Jurkat, Clone E6-1 (cell line): ENCODE measurements at regions not wholly inside any gene's neighbourhood (a gene's known extent, or its start where the extent isn't known, plus 50 kb on each side); places are given as distances from the start of the nearest gene placed in this dataset.

Source experiments
- DNase-seq: peaks from one replicate; pipeline ENCODE4 v3.0.0-alpha.2; 2011; ENCODE audit warnings: low read depth, low spot score
- H3K4me3 ChIP-seq: 2 replicates; pipeline ENCODE4 v1.5.1; 2011; ENCODE audit warnings: mild to moderate bottlenecking, low read length, control low read depth, moderate library complexity

DNA sequence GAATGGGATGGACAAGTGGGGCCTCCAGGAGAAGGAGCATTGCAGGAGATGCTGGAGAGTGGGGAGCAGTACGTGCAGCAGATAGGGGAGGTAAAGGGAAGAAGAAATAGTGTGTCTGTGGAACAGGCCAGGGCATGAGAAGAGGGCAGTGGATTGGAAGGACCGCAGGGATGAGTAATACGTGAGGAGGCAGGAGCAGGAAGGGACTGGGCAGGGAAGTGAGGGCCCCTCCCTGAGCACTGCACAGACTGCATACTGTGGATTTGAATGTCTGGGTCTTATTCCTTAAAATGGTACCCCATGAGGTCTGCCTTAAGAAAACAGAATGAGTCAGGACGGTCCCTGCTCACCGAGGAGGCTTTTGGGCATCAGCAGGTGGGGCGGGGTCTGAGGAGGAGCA, 210.0 kb upstream of the NDN start:
- H3K4me3 ChIP-seq: no peak overlapping the region
- DNase-seq: no peak

- no peak for DNase-seq
- H3K4me3 ChIP-seq: no peak overlapping the region
Measured at GRCh38 chr15:23897531-23897930, 210.4 kb upstream of the NDN start.

GRCh38 chr15:23910030-23910429, 222.9 kb upstream of the NDN start:
- no peak overlapping the region for H3K4me3 ChIP-seq
- DNase-seq: no peak

DNA sequence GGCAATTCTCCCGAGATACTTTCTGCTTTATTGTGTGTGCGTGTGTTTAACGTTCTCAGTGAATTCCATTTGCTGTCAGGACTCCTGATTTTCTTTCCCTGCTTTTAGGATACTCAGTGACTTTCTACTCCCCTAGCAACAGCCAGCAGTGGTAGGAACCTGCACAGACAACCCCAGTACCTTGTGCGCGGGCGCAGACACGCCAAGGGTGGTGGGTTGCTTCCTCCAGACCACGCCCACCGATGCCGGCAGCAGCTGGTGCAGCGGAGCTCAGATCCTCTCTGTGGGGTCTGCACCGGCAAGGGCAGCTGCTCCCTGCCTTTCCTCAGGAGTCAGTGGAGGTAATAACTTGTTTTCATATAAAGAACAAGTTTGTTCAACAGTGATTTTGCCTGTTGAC, 225.1 kb upstream of the NDN start:
- no peak overlapping the region for H3K4me3 ChIP-seq
- no peak for DNase-seq

GRCh38 chr15:23913081-23913480, 226.0 kb upstream of the NDN start:
- no peak overlapping the region for H3K4me3 ChIP-seq
- DNase-seq: no peak

- DNase-seq: no peak
- H3K4me3 ChIP-seq: no peak overlapping the region
Measured at GRCh38 chr15:23913635-23914034, 226.5 kb upstream of the NDN start.

DNA sequence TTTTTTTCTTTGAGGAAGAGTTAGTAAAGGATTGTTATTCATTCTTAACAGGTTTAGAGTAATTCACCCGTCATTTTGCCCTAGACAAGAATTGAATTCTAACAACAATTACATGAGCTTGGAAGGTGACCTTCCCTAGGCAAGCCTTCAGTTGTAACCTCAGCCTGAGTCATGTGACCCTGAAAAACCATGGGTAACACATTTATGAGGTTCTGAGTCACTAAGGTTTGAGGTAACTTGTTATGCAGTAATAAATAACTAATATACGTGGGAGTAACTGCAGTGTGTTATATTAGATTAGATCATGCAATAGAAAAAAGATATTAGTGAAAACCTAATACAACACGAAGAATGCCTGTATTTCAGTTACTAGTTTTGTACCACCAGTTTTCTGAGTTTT, 237.6 kb upstream of the NDN start:
- DNase-seq: no peak
- no peak overlapping the region for H3K4me3 ChIP-seq

GRCh38 chr15:23954931-23955330, 267.8 kb upstream of the NDN start:
- DNase-seq: no peak
- H3K4me3 ChIP-seq: no peak overlapping the region

GRCh38 chr15:23983500-23984259, 296.6 kb upstream of the NDN start:
- no peak for DNase-seq
- no peak overlapping the region for H3K4me3 ChIP-seq

- no peak overlapping the region for H3K4me3 ChIP-seq
- no peak for DNase-seq
Measured at GRCh38 chr15:23994273-23994672, 307.2 kb upstream of the NDN start.

DNA sequence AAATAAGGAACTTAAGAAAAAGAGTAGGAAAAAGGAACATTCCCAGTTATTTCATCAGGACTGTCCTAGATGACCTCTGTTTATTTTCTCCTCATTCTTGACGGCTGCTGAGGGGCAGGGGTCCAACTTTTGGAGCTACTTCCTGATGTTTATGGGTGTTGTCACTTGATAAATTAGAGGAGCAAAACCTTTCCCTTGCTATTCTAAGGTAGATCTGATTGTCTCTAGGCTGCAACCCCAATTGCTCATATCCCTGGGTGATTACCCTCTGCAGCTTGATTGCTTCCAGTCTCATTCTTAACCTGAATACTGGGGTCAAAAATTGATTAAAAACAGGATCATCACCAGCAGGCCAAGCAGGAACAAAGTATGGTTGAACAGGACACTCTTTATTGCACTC, 311.0 kb upstream of the NDN start:
- no peak for DNase-seq
- no peak overlapping the region for H3K4me3 ChIP-seq

GRCh38 chr15:24008476-24008875, 321.4 kb upstream of the NDN start:
- no peak overlapping the region for H3K4me3 ChIP-seq
- no peak for DNase-seq

- H3K4me3 ChIP-seq: no peak overlapping the region
- no peak for DNase-seq
Measured at GRCh38 chr15:24017470-24017869, 330.4 kb upstream of the NDN start.

GRCh38 chr15:24039683-24040082, 352.6 kb upstream of the NDN start:
- DNase-seq: peak; percentile 7

DNA sequence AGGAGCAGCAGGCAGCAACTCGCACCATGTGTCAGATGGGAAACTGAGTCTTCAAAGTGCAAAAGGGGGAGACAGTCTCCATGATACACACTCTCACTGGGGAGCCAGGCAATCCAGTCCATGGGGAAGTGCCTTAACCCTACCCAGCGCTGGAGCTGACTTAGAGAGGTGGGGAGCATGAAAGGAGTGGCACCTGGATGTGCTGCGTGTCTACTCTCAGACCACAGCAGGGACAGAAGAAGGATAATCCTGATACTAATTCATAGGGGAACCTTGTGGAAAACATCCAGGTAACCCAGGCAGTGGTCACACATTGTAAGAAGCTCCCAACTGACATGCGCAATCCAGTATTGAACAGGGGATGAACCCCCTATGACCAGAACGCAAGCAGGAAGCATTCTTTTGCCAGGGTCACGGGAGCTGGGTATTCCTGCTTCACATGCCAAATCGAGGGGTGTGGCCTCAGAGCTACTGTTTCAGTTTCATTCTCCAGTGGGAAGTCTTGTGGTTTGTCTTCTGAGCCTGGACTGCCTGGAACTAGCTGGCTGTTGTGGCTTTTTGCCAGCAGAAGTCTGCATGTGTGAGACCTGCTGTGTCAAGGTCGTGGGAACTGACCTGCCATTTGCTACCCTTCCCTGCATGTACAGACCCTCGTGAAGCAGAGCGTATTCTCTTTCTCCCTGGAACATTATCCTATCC, 367.6 kb upstream of the NDN start:
- no peak for DNase-seq
- H3K4me3 ChIP-seq: no peak overlapping the region

More at GRCh38 chr15:24039683-24040082, 352.6 kb upstream of the NDN start:
- no peak overlapping the region for H3K4me3 ChIP-seq

DNA sequence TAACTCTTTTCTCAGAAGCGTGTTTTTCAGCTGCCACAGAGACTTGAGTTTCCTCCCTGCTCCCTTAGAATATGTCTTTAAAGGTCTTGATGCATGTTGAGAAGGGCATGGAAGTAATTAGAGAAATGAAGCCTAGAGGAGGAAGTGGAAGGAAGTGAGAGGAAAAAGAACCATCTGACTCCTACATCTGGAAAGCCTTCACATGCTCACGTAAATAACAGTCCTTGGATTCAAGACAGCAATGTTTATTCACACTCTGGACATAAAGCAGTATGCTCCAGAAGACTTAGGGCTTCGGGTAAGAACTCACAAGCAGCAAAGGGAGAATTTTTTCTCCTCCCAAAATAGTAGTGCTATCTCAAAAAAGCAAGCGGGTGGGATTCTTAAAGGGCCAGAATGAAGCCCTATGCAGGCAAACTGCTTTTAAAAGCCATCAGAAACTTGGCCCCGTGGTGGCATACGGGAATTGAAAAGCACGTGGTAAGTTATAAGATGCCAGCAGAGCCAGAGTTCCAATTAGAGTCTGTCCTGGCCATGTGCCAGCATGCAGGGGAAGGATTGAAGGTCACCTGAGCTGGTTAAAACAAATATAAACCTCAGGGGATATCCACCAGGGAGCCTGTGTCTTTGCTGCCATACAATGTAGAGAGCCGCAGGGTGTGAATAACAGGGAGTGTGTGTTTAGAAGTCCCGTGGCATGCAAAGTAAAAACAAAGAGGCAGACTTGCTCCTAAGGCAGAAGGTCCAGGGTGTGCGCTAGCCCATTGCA, 380.8 kb upstream of the NDN start:
- no peak overlapping the region for H3K4me3 ChIP-seq
- DNase-seq: no peak

- no peak overlapping the region for H3K4me3 ChIP-seq
- DNase-seq: no peak
Measured at GRCh38 chr15:24075420-24076089, 388.4 kb upstream of the NDN start.

DNA sequence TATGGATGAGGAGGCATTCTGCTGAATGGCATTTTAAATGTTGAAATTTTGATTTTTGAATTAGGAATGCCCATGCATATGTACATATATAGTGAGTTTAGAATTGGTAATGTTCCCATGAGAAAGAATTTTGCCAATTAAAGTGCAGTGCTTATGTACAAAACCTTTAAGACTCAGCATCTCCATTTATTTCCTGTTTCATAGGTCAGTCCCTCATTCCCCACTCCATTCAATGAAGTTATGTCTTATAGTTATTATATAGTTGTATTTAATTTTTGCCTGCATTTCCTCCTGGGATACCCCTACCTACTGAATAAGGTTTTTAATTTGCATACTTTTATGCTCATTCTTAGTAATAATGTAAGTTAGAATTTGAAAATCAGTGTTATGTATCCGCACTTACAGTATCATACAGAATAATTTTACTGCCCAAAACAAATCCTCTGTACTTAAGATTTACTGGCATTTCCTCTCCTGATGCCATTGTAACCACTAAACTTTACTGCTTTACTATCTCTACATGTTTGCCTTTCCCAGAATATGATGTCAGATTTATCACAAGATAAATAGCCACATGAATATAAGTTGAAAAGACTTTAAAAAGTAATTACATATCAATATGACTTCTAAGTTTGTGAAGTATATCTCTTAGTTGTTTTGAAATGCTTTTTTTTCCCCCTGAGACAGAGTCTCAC, 389.1 kb upstream of the NDN start:
- DNase-seq: no peak
- no peak overlapping the region for H3K4me3 ChIP-seq
